Mammary epithelial cell (primary cell): ENCODE measurements at regions not wholly inside any gene's neighbourhood (a gene's known extent, or its start where the extent isn't known, plus 50 kb on each side); places are given as distances from the start of the nearest gene placed in this dataset.

Experiments
- EZH2 ChIP-seq: IDR thresholded peaks from 2 replicates; pipeline ENCODE4 v1.6.1; 2012; ENCODE audit warnings: low read length, inconsistent platforms, borderline replicate concordance
- TF ChIP-seq, protein P1 (sequence below), 2 donors: IDR thresholded peaks in 1 of 2; conservative IDR thresholded peaks in 1 of 2; 2 replicates each; pipeline ENCODE4 v1.5.1; 2011 to 2012; ENCODE audit warnings: inconsistent platforms in 2 of 2, low read length in 2 of 2, mild to moderate bottlenecking in 2 of 2, control low read depth in 1 of 2, low read depth in 1 of 2; ENCODE audit not compliant: insufficient read depth in 1 of 2; ENCODE audit errors: extremely low read depth in 1 of 2

DNA sequence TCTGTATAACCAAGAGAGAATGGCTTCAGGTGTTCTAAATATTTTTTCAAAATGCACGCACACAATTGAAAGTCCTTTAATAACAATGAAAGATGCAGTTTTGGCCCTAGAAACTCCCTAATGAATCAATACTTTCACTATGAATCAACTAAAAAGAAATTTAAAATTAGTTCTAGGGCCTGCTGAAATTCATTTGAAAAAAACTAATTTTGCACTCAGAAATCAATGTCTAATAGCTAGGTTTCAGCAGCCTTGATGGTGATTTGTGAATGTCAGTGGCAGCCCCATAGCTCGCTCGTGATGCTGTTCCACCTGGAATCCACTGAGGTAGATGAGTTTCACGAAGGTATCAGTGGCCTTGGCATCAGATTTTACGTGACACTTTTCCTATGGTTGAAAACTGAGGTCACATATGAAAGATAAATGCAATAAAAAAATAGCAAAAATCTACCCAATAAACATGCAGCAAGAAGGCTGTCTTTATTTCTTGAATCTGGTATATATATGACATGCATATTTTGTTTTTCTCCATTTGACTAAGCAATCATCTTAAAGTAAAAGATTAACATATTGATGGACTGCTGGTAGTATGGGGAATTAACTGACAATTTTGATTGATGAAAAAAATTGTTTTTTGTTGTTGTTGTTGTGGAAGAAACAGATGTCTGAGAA, 141.0 kb downstream of the AKAP11 start:
- TF ChIP-seq EZH2: no peak
- TF ChIP-seq, protein P1, sequence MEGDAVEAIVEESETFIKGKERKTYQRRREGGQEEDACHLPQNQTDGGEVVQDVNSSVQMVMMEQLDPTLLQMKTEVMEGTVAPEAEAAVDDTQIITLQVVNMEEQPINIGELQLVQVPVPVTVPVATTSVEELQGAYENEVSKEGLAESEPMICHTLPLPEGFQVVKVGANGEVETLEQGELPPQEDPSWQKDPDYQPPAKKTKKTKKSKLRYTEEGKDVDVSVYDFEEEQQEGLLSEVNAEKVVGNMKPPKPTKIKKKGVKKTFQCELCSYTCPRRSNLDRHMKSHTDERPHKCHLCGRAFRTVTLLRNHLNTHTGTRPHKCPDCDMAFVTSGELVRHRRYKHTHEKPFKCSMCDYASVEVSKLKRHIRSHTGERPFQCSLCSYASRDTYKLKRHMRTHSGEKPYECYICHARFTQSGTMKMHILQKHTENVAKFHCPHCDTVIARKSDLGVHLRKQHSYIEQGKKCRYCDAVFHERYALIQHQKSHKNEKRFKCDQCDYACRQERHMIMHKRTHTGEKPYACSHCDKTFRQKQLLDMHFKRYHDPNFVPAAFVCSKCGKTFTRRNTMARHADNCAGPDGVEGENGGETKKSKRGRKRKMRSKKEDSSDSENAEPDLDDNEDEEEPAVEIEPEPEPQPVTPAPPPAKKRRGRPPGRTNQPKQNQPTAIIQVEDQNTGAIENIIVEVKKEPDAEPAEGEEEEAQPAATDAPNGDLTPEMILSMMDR (conservative IDR thresholded peaks at IDR 0.05 in 1 of 2, IDR thresholded peaks at IDR 0.05 in 1 of 2; ENCODE audit: extremely low read depth in 1 of 2, insufficient read depth in 1 of 2, low read depth in 1 of 2, low read length in 2 of 2): no peak
